ENCODE measurements at regions not wholly inside any gene's neighbourhood (a gene's known extent, or its start where the extent isn't known, plus 50 kb on each side); places are given as distances from the start of the nearest gene placed in this dataset.

DNA sequence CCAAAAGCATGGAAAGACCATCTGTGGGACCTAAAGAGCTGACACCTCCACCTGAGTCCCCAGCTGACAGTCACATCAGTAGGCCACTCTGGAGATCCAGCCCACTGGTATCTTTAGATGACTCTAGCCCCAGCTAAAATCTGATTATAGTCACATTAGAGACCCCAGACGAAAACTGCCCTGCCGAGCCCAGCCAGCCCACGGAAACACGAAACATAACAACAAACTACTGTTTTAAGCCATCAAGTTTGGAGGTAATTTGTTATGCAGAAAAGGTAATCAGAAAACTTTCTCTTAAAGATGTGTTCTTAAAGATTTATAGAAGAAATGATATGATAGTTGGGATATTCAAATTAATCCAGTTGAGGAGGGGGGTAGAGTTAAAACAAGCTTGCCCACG lies 175.7 kb downstream of the DHX15 start:
- no peaks in the 10 kb centered on the region for H3K27me3 ChIP-seq (ENCODE audit: control insufficient read depth in 4 of 4, insufficient read depth in 4 of 4, low read length in 3 of 4)
- no peaks in the 10 kb centered on the region for H3K36me3 ChIP-seq (ENCODE audit: control insufficient read depth in 4 of 4, insufficient read depth in 3 of 4, low read depth in 1 of 4, low read length in 3 of 4)
- no peak overlapping the region for H3K27ac ChIP-seq (ENCODE audit: low read depth in 1 of 2, low read length in 2 of 2)
- H3K4me3 ChIP-seq (ENCODE audit: low read depth in 1 of 3, low read length in 3 of 3) = no peak overlapping the region
- 94% methylated on average over 5 of the region's 5 CpGs for WGBS
- H3K4me1 ChIP-seq (ENCODE audit: control insufficient read depth in 4 of 4, insufficient read depth in 4 of 4, low read length in 3 of 4) = no peaks in the 10 kb centered on the region
- no peak for TF ChIP-seq RXRA (IDR thresholded peaks at IDR 0.05)
- no peak for TF ChIP-seq HNF4G (IDR thresholded peaks at IDR 0.05)
- TF ChIP-seq RAD21 (IDR thresholded peaks at IDR 0.05) = no peak
- no peak for TF ChIP-seq HNF4A (conservative IDR thresholded peaks at IDR 0.05)
- no peak for TF ChIP-seq CTCF (IDR thresholded peaks at IDR 0.05; ENCODE audit: low read depth, low read length, missing input control)
- TF ChIP-seq GABPA (IDR thresholded peaks at IDR 0.05 in 1 of 2, conservative IDR thresholded peaks at IDR 0.05 in 1 of 2) = no peak
- DNase-seq (ENCODE audit: low spot score) = no peak
- H3K9me3 ChIP-seq (ENCODE audit: control insufficient read depth in 4 of 4, low read length in 3 of 4) = no peaks in the 10 kb centered on the region
- H3K9ac ChIP-seq (ENCODE audit: low read depth in 1 of 2, low read length in 2 of 2) = no peak overlapping the region

- H3K27me3 ChIP-seq (ENCODE audit: control insufficient read depth in 4 of 4, insufficient read depth in 4 of 4, low read length in 3 of 4) = no peaks in the 10 kb centered on the region
- no peak overlapping the region for H3K4me3 ChIP-seq (ENCODE audit: low read depth in 1 of 3, low read length in 3 of 3)
- H3K9me3 ChIP-seq (ENCODE audit: control insufficient read depth in 4 of 4, low read length in 3 of 4) = no peaks in the 10 kb centered on the region
- no peak for DNase-seq (ENCODE audit: low spot score)
- no peak overlapping the region for H3K9ac ChIP-seq (ENCODE audit: low read depth in 1 of 2, low read length in 2 of 2)
- no peak overlapping the region for H3K27ac ChIP-seq (ENCODE audit: low read depth in 1 of 2, low read length in 2 of 2)
- TF ChIP-seq EGR1 (IDR thresholded peaks at IDR 0.05; ENCODE audit: low read depth in 2 of 2) (no peak), RAD21 (IDR thresholded peaks at IDR 0.05) (no peak), HNF4G (IDR thresholded peaks at IDR 0.05) (no peak), GABPA (IDR thresholded peaks at IDR 0.05 in 1 of 2, conservative IDR thresholded peaks at IDR 0.05 in 1 of 2) (no peak), ZBTB33 (IDR thresholded peaks at IDR 0.05) (no peak), TAF1 (conservative IDR thresholded peaks at IDR 0.05) (no peak)
- no peaks in the 10 kb centered on the region for H3K4me1 ChIP-seq (ENCODE audit: control insufficient read depth in 4 of 4, insufficient read depth in 4 of 4, low read length in 3 of 4)
- WGBS = 91% methylated on average over 5 of the region's 5 CpGs
- no peaks in the 10 kb centered on the region for H3K36me3 ChIP-seq (ENCODE audit: control insufficient read depth in 4 of 4, insufficient read depth in 3 of 4, low read depth in 1 of 4, low read length in 3 of 4)
These were observed 178.4 kb downstream of the DHX15 start for GRCh38 chr4:24405926-24406325.

GRCh38 chr4:24405341-24405740 lies 179.0 kb downstream of the DHX15 start:
- Histone ChIP-seq H3K9me3 (ENCODE audit: control insufficient read depth in 4 of 4, low read length in 3 of 4) (no peaks in the 10 kb centered on the region), H3K27me3 (ENCODE audit: control insufficient read depth in 4 of 4, insufficient read depth in 4 of 4, low read length in 3 of 4) (no peaks in the 10 kb centered on the region), H3K36me3 (ENCODE audit: control insufficient read depth in 4 of 4, insufficient read depth in 3 of 4, low read depth in 1 of 4, low read length in 3 of 4) (no peaks in the 10 kb centered on the region), H3K4me1 (ENCODE audit: control insufficient read depth in 4 of 4, insufficient read depth in 4 of 4, low read length in 3 of 4) (no peaks in the 10 kb centered on the region), H3K27ac (ENCODE audit: low read depth in 1 of 2, low read length in 2 of 2) (no peak overlapping the region), H3K9ac (ENCODE audit: low read depth in 1 of 2, low read length in 2 of 2) (no peak overlapping the region), H3K4me3 (ENCODE audit: low read depth in 1 of 3, low read length in 3 of 3) (no peak overlapping the region)
- 96% methylated on average over 5 of the region's 5 CpGs for WGBS
- DNase-seq (ENCODE audit: low spot score) = no peak
- TF ChIP-seq JUND (IDR thresholded peaks at IDR 0.05) (no peak), FOXA2 (IDR thresholded peaks at IDR 0.05) (no peak), FOXA1 (IDR thresholded peaks at IDR 0.05) (no peak), GABPA (IDR thresholded peaks at IDR 0.05 in 1 of 2, conservative IDR thresholded peaks at IDR 0.05 in 1 of 2) (no peak), HNF4G (IDR thresholded peaks at IDR 0.05) (no peak), SP1 (IDR thresholded peaks at IDR 0.05) (no peak), REST (IDR thresholded peaks at IDR 0.05) (no peak), TAF1 (conservative IDR thresholded peaks at IDR 0.05) (no peak), YY1 (IDR thresholded peaks at IDR 0.05) (no peak), ATF3 (IDR thresholded peaks at IDR 0.05) (no peak), ZBTB33 (IDR thresholded peaks at IDR 0.05) (no peak)
- TF ChIP-seq, protein P1, sequence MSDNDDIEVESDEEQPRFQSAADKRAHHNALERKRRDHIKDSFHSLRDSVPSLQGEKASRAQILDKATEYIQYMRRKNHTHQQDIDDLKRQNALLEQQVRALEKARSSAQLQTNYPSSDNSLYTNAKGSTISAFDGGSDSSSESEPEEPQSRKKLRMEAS (IDR thresholded peaks at IDR 0.05) = no peak
